Naive thymus-derived CD4-positive, alpha-beta T cell (primary cell): ENCODE measurements at regions not wholly inside any gene's neighbourhood (a gene's known extent, or its start where the extent isn't known, plus 50 kb on each side); places are given as distances from the start of the nearest gene placed in this dataset.

Experiments
- ATAC-seq: fragments of 150-1000 bp; cut with Tn5 transposase; 2 replicates; pipeline ENCODE4 v1.10.0; 2021; ENCODE audit warnings: mild to moderate bottlenecking, moderate library complexity
- CTCF ChIA-PET: fragments of 350-600 bp; sonication (Branson Sonifier 250); formaldehyde crosslinking; loops from one replicate; lab custom pipeline; 2021; ENCODE audit warnings: antibody characterized with exemption; lab: Charles Lee
- POLR2A ChIA-PET: fragments of 350-600 bp; sonication (Branson Sonifier 250); formaldehyde crosslinking; loops from one replicate; lab custom pipeline; 2021; ENCODE audit warnings: antibody characterized with exemption, inconsistent platforms; lab: Charles Lee
- DNase-seq, 9 donors: peaks; one replicate each; pipeline versions ENCODE4 v3.0.0 to v3.0.0-alpha.2; 2020 to 2022; ENCODE audit warnings: mixed read lengths in 1 of 9
- H3K27ac ChIP-seq: one replicate; pipeline ENCODE4 v1.7.0; 2013; ENCODE audit warnings: mild to moderate bottlenecking, low read depth, low read length, moderate library complexity
- H3K27me3 ChIP-seq, 2 donors: one replicate each; pipeline ENCODE4 v1.7.0; 2013; ENCODE audit warnings: low read length in 2 of 2, mild to moderate bottlenecking in 2 of 2, moderate library complexity in 2 of 2; ENCODE audit not compliant: control insufficient read depth in 2 of 2, insufficient read depth in 2 of 2
- H3K36me3 ChIP-seq, 3 experiments: 1 replicate in 2 of 3; 2 replicates in 1 of 3; pipeline ENCODE4 v1.7.0; 2013; ENCODE audit warnings: low read length in 3 of 3, mild to moderate bottlenecking in 3 of 3, moderate library complexity in 1 of 3; ENCODE audit not compliant: insufficient read depth in 3 of 3, control insufficient read depth in 2 of 3
- H3K4me1 ChIP-seq, 2 donors: one replicate each; pipeline ENCODE4 v1.7.0; 2013; ENCODE audit warnings: low read length in 2 of 2, mild to moderate bottlenecking in 2 of 2, moderate library complexity in 1 of 2; ENCODE audit not compliant: control insufficient read depth in 2 of 2, insufficient read depth in 2 of 2
- H3K4me3 ChIP-seq: 2 replicates; pipeline ENCODE4 v1.7.0; 2013; ENCODE audit warnings: mild to moderate bottlenecking, low read length
- H3K9me3 ChIP-seq, 3 experiments: 1 replicate in 2 of 3; 2 replicates in 1 of 3; pipeline ENCODE4 v1.7.0; 2013; ENCODE audit warnings: low read length in 3 of 3; ENCODE audit not compliant: control insufficient read depth in 2 of 3
- H3K27ac Mint-ChIP-seq, 9 donors: one replicate each; pipeline ENCODE4 v1.8.0; 2020 to 2022; ENCODE audit warnings: mixed read lengths in 9 of 9, mild to moderate bottlenecking in 8 of 9, moderate library complexity in 5 of 9, inconsistent platforms in 2 of 9
- H3K27me3 Mint-ChIP-seq, 5 donors: one replicate each; pipeline ENCODE4 v1.8.0; 2021 to 2022; ENCODE audit warnings: mixed read lengths in 5 of 5, mild to moderate bottlenecking in 1 of 5
- H3K36me3 Mint-ChIP-seq, 5 donors: one replicate each; pipeline ENCODE4 v1.8.0; 2020 to 2022; ENCODE audit warnings: mixed read lengths in 5 of 5, mild to moderate bottlenecking in 3 of 5, inconsistent platforms in 1 of 5
- H3K4me1 Mint-ChIP-seq, 7 donors: one replicate each; pipeline ENCODE4 v1.8.0; 2020 to 2022; ENCODE audit warnings: mixed read lengths in 7 of 7, mild to moderate bottlenecking in 3 of 7, inconsistent platforms in 1 of 7
- H3K4me3 Mint-ChIP-seq, 10 donors: one replicate each; pipeline ENCODE4 v1.8.0; 2020 to 2022; ENCODE audit warnings: mild to moderate bottlenecking in 10 of 10, mixed read lengths in 10 of 10, moderate library complexity in 6 of 10, inconsistent platforms in 2 of 10
- H3K9me3 Mint-ChIP-seq, 11 donors: one replicate each; pipeline ENCODE4 v1.8.0; 2020 to 2022; ENCODE audit warnings: mixed read lengths in 11 of 11, mild to moderate bottlenecking in 4 of 11, inconsistent platforms in 1 of 11, moderate library complexity in 1 of 11
- intact Hi-C, 2 donors: fragments of 100-400 bp; cut with micrococcal nuclease; formaldehyde crosslinking; loops; one replicate each; pipeline ENCODE4 v1.15.1; 2023

- ChIA-PET POLR2A (no interaction called here), CTCF (no interaction called here)
- no peaks in the 10 kb centered on the region for H3K4me1 Mint-ChIP-seq
- no peak overlapping the region for H3K4me3 ChIP-seq
- H3K36me3 Mint-ChIP-seq: no peaks in the 10 kb centered on the region
- ATAC-seq (no peak), DNase-seq (no peak)
- intact Hi-C loops: no loop called here
- no peak overlapping the region for H3K27ac ChIP-seq
- H3K27ac Mint-ChIP-seq: no peak overlapping the region
- no peaks in the 10 kb centered on the region for H3K4me1 ChIP-seq
- H3K9me3 Mint-ChIP-seq: peaks cover 0 to 17% (median 0%) of the 10 kb centered on the region in 11 donors
- peaks cover 0 to 3% (median 0%) of the 10 kb centered on the region in 5 donors for H3K27me3 Mint-ChIP-seq
- no peaks in the 10 kb centered on the region for H3K9me3 ChIP-seq
- no peaks in the 10 kb centered on the region for H3K27me3 ChIP-seq
- no peak overlapping the region for H3K4me3 Mint-ChIP-seq
- H3K36me3 ChIP-seq: no peaks in the 10 kb centered on the region
Observed at GRCh38 chr5:87851603-87852002, 417.0 kb downstream of the TMEM161B start.

GRCh38 chr5:87850843-87851242, 417.8 kb downstream of the TMEM161B start:
- peaks cover 0 to 3% (median 0%) of the 10 kb centered on the region in 5 donors for H3K27me3 Mint-ChIP-seq
- H3K27ac ChIP-seq: no peak overlapping the region
- no peaks in the 10 kb centered on the region for H3K9me3 ChIP-seq
- no peak overlapping the region for H3K4me3 Mint-ChIP-seq
- DNase-seq (no peak), ATAC-seq (no peak)
- no peak overlapping the region for H3K4me3 ChIP-seq
- intact Hi-C loops: no loop called here
- H3K27me3 ChIP-seq: no peaks in the 10 kb centered on the region
- ChIA-PET POLR2A (no interaction called here), CTCF (no interaction called here)
- no peaks in the 10 kb centered on the region for H3K4me1 ChIP-seq
- no peak overlapping the region for H3K27ac Mint-ChIP-seq
- H3K36me3 ChIP-seq: no peaks in the 10 kb centered on the region
- H3K4me1 Mint-ChIP-seq: no peaks in the 10 kb centered on the region
- no peaks in the 10 kb centered on the region for H3K36me3 Mint-ChIP-seq
- H3K9me3 Mint-ChIP-seq: peaks cover 0 to 17% (median 0%) of the 10 kb centered on the region in 11 donors

DNA sequence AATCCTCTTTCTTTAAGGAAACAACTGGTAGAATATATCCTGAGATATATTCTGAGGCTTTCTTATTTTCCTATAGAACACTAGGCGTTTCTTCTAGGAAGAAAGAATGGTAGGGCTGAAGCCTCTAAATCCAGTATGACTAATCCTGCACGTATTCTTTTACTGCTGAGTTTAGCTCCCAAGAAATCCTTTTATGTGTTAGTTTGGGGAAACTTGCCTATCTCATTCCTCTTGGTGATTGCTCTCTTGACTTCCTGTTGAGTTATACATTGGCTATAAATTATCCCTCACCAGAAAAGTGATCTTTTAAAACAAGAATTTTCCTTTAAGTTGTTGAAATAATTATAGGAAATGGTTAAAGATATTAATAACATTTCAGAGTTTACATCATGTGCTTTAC, 422.9 kb downstream of the TMEM161B start:
- ChIA-PET CTCF (interaction anchor here (0.5 kb wide), 1 partner anchor 10 kb away, joined by 8 read pairs; no protein-coding TSS in a partner anchor), POLR2A (no interaction called here)
- no peaks in the 10 kb centered on the region for H3K27me3 ChIP-seq
- peaks cover 0 to 5% (median 0%) of the 10 kb centered on the region in 5 donors for H3K36me3 Mint-ChIP-seq
- no peak overlapping the region for H3K27ac Mint-ChIP-seq
- no peak overlapping the region for H3K4me3 Mint-ChIP-seq
- no peaks in the 10 kb centered on the region for H3K4me1 ChIP-seq
- H3K27ac ChIP-seq: no peak overlapping the region
- no peak for ATAC-seq
- H3K4me3 ChIP-seq: no peak overlapping the region
- no peak for DNase-seq
- H3K9me3 ChIP-seq: no peaks in the 10 kb centered on the region
- no peaks in the 10 kb centered on the region for H3K36me3 ChIP-seq
- H3K4me1 Mint-ChIP-seq: peaks cover 0 to 2% (median 0%) of the 10 kb centered on the region in 7 donors
- peaks cover 0 to 11% (median 3%) of the 10 kb centered on the region in 11 donors for H3K9me3 Mint-ChIP-seq
- peaks cover 0 to 4% (median 0%) of the 10 kb centered on the region in 5 donors for H3K27me3 Mint-ChIP-seq
- intact Hi-C loops: no loop called here

GRCh38 chr5:87844866-87845265, 423.8 kb downstream of the TMEM161B start:
- Histone ChIP-seq H3K27me3 (no peaks in the 10 kb centered on the region), H3K4me3 (no peak overlapping the region), H3K36me3 (no peaks in the 10 kb centered on the region), H3K27ac (no peak overlapping the region), H3K9me3 (no peaks in the 10 kb centered on the region), H3K4me1 (no peaks in the 10 kb centered on the region)
- Mint-ChIP-seq H3K4me1 (peaks cover 0 to 2% (median 0%) of the 10 kb centered on the region in 7 donors), H3K4me3 (no peak overlapping the region), H3K9me3 (peaks cover 0 to 20% (median 10%) of the 10 kb centered on the region in 11 donors), H3K36me3 (peaks cover 0 to 5% (median 0%) of the 10 kb centered on the region in 5 donors), H3K27ac (no peak overlapping the region), H3K27me3 (peaks cover 0 to 4% (median 0%) of the 10 kb centered on the region in 5 donors)
- ATAC-seq: no peak
- no peak for DNase-seq
- intact Hi-C loops: no loop called here
- ChIA-PET CTCF (no interaction called here), POLR2A (no interaction called here)

GRCh38 chr5:87844449-87844848, 424.2 kb downstream of the TMEM161B start:
- Histone ChIP-seq H3K4me1 (no peaks in the 10 kb centered on the region), H3K36me3 (no peaks in the 10 kb centered on the region), H3K27me3 (no peaks in the 10 kb centered on the region), H3K27ac (no peak overlapping the region), H3K4me3 (no peak overlapping the region), H3K9me3 (peaks cover 0 to 2% (median 0%) of the 10 kb centered on the region in 3 experiments)
- intact Hi-C loops: no loop called here
- ATAC-seq (no peak), DNase-seq (no peak)
- Mint-ChIP-seq H3K4me3 (no peak overlapping the region), H3K36me3 (peaks cover 0 to 5% (median 0%) of the 10 kb centered on the region in 5 donors), H3K27ac (no peak overlapping the region), H3K4me1 (peaks cover 0 to 2% (median 0%) of the 10 kb centered on the region in 7 donors), H3K27me3 (peaks cover 0 to 4% (median 0%) of the 10 kb centered on the region in 5 donors), H3K9me3 (peaks cover 0 to 24% (median 13%) of the 10 kb centered on the region in 11 donors)
- CTCF ChIA-PET: no interaction called here
- POLR2A ChIA-PET: no interaction called here

- ChIA-PET POLR2A (no interaction called here), CTCF (no interaction called here)
- H3K4me1 Mint-ChIP-seq: no peaks in the 10 kb centered on the region
- no peak overlapping the region for H3K4me3 Mint-ChIP-seq
- no peaks in the 10 kb centered on the region for H3K36me3 ChIP-seq
- no peak for ATAC-seq
- intact Hi-C loops: no loop called here
- no peak overlapping the region for H3K27ac ChIP-seq
- no peak overlapping the region for H3K27ac Mint-ChIP-seq
- no peaks in the 10 kb centered on the region for H3K27me3 Mint-ChIP-seq
- H3K4me1 ChIP-seq: no peaks in the 10 kb centered on the region
- peaks cover 0 to 1% (median 0%) of the 10 kb centered on the region in 5 donors for H3K36me3 Mint-ChIP-seq
- no peaks in the 10 kb centered on the region for H3K27me3 ChIP-seq
- H3K9me3 ChIP-seq: peaks cover 0 to 9% (median 0%) of the 10 kb centered on the region in 3 experiments
- H3K4me3 ChIP-seq: no peak overlapping the region
- H3K9me3 Mint-ChIP-seq: peaks cover 0 to 59% (median 22%) of the 10 kb centered on the region in 11 donors
- DNase-seq: no peak
Observed at GRCh38 chr5:87836696-87837095, 424.0 kb upstream of the CCNH start.

- ChIA-PET CTCF (interaction anchor here (0.6 kb wide), 1 partner anchor 43 kb away, joined by 3 read pairs; no protein-coding TSS in a partner anchor), POLR2A (no interaction called here)
- H3K27me3 Mint-ChIP-seq: no peaks in the 10 kb centered on the region
- no peak for ATAC-seq
- H3K4me3 Mint-ChIP-seq: no peak overlapping the region
- H3K4me3 ChIP-seq: no peak overlapping the region
- H3K4me1 Mint-ChIP-seq: no peaks in the 10 kb centered on the region
- no peak overlapping the region for H3K27ac Mint-ChIP-seq
- H3K27ac ChIP-seq: no peak overlapping the region
- H3K9me3 Mint-ChIP-seq: peaks cover 0 to 35% (median 13%) of the 10 kb centered on the region in 11 donors
- intact Hi-C loops: no loop called here
- H3K4me1 ChIP-seq: no peaks in the 10 kb centered on the region
- DNase-seq: no peak
- no peaks in the 10 kb centered on the region for H3K36me3 ChIP-seq
- H3K9me3 ChIP-seq: peaks cover 0 to 11% (median 0%) of the 10 kb centered on the region in 3 experiments
- H3K36me3 Mint-ChIP-seq: no peaks in the 10 kb centered on the region
- H3K27me3 ChIP-seq: no peaks in the 10 kb centered on the region
Observed at GRCh38 chr5:87831499-87831898, 418.8 kb upstream of the CCNH start.
